ENCODE measurements at regions not wholly inside any gene's neighbourhood (a gene's known extent, or its start where the extent isn't known, plus 50 kb on each side); places are given as distances from the start of the nearest gene placed in this dataset.

DNA sequence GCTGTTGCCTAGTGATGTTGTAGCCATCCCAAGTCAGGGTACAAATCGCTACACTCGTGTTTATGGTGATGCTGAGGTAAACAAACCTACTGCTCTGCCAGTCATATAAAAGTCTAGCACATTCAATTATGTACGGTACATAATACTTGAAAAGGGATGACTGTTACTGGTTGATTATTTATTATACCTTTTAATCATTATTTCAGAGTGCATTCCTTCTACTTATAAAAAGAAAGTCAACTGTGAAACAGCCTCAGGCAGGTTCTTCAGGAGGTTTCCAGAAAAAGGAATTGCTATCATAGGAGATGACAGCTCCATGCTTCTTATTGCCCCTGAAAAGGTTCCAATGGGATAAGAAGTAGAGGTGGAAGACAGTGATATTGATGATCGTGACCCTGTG is 652.5 kb upstream of the KIRREL3 start:
- dilution Hi-C loops (cut with HindIII; ENCODE audit: low sequenced_read_pairs, unreplicated experiment), result no loop called here
- Histone ChIP-seq H3K56ac (ENCODE audit: extremely low read depth, insufficient read depth, low read length) (no peak overlapping the region), H3K4ac (ENCODE audit: low read depth, low read length) (peak overlapping the region; percentile 60), H3K18ac (ENCODE audit: low read depth, low read length) (no peak overlapping the region), H3K9ac (ENCODE audit: low read depth, low read length) (no peak overlapping the region), H4K5ac (ENCODE audit: low read depth, low read length) (no peak overlapping the region), H2BK5ac (ENCODE audit: low read depth, low read length, poor library complexity, severe bottlenecking) (no peak overlapping the region), H3K27ac (ENCODE audit: insufficient read depth, low read length) (no peak overlapping the region), H2AFZ (replicated peaks; ENCODE audit: low read length, poor library complexity) (no peak overlapping the region), H3K14ac (replicated peaks; ENCODE audit: low read depth, low read length) (peak overlapping the region; percentile 52; the same call in 1 of the 2 replicates), H2AK9ac (replicated peaks; ENCODE audit: low read depth, low read length, poor library complexity) (no peak overlapping the region), H3K9me1 (ENCODE audit: insufficient read depth, low read length) (peaks cover 12% of the 10 kb centered on the region), H3K27me3 (ENCODE audit: control insufficient read depth, insufficient read depth, low read length) (no peaks in the 10 kb centered on the region), H3K4me1 (ENCODE audit: control insufficient read depth, insufficient read depth, low read length) (peaks cover 6% of the 10 kb centered on the region), H3K4me2 (ENCODE audit: low read depth, low read length) (no peak overlapping the region), H3K36me3 (ENCODE audit: control insufficient read depth, insufficient read depth, low read length) (no peaks in the 10 kb centered on the region), H3K79me1 (ENCODE audit: low read depth in 1 of 2, low read length in 2 of 2) (no peaks in the 10 kb centered on the region), H4K8ac (ENCODE audit: low read depth in 2 of 2, low read length in 2 of 2) (peak overlapping the region in 1 of 2 experiments; percentile 5; a peak in 1 of 4 replicates), H2BK120ac (ENCODE audit: low read depth, low read length) (peak overlapping the region; percentile 52; the same call in 1 of the 2 replicates), H3K9me3 (ENCODE audit: control insufficient read depth, insufficient read depth, low read length) (0 out of 2 replicates have a peak, but pooled peaks cover 2% of the 10 kb centered on the region), H2AK5ac (ENCODE audit: low read depth, low read length) (peak overlapping the region; percentile 51; the same call in 1 of the 2 replicates), H4K20me1 (ENCODE audit: insufficient read depth, low read length) (peaks cover 3% of the 10 kb centered on the region; the same call in 1 of the 2 replicates), H3K4me3 (ENCODE audit: insufficient read depth, low read depth, low read length) (no peak overlapping the region), H2BK20ac (ENCODE audit: low read depth, low read length) (no peak overlapping the region; the same call in 1 of the 2 replicates), H4K91ac (ENCODE audit: insufficient read depth, low read depth, low read length) (no peak overlapping the region), H3K23ac (ENCODE audit: low read depth, low read length) (no peak overlapping the region), H2BK15ac (ENCODE audit: low read depth, low read length) (peak overlapping the region; percentile 4; the same call in 1 of the 3 replicates)
- intact Hi-C loops (cut with micrococcal nuclease), result no loop called here
- POLR2A ChIA-PET (ENCODE audit: unreplicated experiment), result no interaction called here
- WGBS, 2 experiments (ENCODE audit: extremely low coverage in 2 of 2, insufficient read length in 1 of 2), result no CpG with 5 or more reads among the region's 4 CpGs
- ATAC-seq (ENCODE audit: low read depth) (no peak), DNase-seq (no peak)
- in situ Hi-C loops (cut with MboI; ENCODE audit: low sequenced_read_pairs), result no loop called here
- CTCF ChIA-PET, result no interaction called here
- TF ChIP-seq CHD1 (IDR thresholded peaks at IDR 0.05; ENCODE audit: low read depth, low read length), result no peak
- TF ChIP-seq, protein P1, sequence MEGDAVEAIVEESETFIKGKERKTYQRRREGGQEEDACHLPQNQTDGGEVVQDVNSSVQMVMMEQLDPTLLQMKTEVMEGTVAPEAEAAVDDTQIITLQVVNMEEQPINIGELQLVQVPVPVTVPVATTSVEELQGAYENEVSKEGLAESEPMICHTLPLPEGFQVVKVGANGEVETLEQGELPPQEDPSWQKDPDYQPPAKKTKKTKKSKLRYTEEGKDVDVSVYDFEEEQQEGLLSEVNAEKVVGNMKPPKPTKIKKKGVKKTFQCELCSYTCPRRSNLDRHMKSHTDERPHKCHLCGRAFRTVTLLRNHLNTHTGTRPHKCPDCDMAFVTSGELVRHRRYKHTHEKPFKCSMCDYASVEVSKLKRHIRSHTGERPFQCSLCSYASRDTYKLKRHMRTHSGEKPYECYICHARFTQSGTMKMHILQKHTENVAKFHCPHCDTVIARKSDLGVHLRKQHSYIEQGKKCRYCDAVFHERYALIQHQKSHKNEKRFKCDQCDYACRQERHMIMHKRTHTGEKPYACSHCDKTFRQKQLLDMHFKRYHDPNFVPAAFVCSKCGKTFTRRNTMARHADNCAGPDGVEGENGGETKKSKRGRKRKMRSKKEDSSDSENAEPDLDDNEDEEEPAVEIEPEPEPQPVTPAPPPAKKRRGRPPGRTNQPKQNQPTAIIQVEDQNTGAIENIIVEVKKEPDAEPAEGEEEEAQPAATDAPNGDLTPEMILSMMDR (conservative IDR thresholded peaks at IDR 0.05; ENCODE audit: low read depth, low read length), result no peak
- no peak for TF ChIP-seq NFE2L2 (IDR thresholded peaks at IDR 0.05; ENCODE audit: low read depth, low read length)
- TF ChIP-seq MXI1 (IDR thresholded peaks at IDR 0.05; ENCODE audit: borderline replicate concordance, low read depth, low read length), result no peak
- TF ChIP-seq FOS (IDR thresholded peaks at IDR 0.05; ENCODE audit: low read depth, low read length), result no peak
- TF ChIP-seq, protein P2, sequence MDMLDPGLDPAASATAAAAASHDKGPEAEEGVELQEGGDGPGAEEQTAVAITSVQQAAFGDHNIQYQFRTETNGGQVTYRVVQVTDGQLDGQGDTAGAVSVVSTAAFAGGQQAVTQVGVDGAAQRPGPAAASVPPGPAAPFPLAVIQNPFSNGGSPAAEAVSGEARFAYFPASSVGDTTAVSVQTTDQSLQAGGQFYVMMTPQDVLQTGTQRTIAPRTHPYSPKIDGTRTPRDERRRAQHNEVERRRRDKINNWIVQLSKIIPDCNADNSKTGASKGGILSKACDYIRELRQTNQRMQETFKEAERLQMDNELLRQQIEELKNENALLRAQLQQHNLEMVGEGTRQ (IDR thresholded peaks at IDR 0.05; ENCODE audit: low read depth, low read length), result no peak
- no TSS peak for BruUV-seq (replicated peaks)
